ENCODE measurements at regions not wholly inside any gene's neighbourhood (a gene's known extent, or its start where the extent isn't known, plus 50 kb on each side); places are given as distances from the start of the nearest gene placed in this dataset.

DNA sequence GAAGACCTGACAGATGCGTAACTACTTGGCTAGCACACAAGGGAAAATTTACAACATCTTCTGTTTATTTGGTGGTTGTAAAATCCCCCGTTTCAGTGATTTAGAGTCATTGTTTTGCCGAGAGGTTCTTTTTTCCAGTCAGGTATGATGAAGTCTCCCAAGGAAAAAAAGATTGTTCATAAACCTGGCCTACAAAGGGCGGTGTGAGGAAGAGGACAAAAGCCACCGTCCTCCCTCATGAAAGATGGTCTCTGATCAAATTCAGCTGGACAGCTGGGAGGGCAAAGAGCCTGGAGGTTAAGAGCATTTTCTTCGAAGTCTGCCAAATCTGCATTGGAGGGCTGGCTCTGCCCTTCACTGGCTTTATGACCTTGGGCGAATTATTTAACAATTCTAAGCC lies 419.9 kb downstream of the HAPSTR1 start:
- Mint-ChIP-seq H3K9me3 (peaks cover 39% of the 10 kb centered on the region), H3K4me1 (ENCODE audit: low read depth) (no peaks in the 10 kb centered on the region), H3K4me3 (no peak overlapping the region), H3K27ac (no peak overlapping the region), H3K36me3 (ENCODE audit: low read depth) (no peaks in the 10 kb centered on the region), H3K27me3 (ENCODE audit: insufficient read depth) (no peaks in the 10 kb centered on the region)
- intact Hi-C loops (cut with micrococcal nuclease): no loop called here
- no peak for DNase-seq (ENCODE audit: low spot score)

DNA sequence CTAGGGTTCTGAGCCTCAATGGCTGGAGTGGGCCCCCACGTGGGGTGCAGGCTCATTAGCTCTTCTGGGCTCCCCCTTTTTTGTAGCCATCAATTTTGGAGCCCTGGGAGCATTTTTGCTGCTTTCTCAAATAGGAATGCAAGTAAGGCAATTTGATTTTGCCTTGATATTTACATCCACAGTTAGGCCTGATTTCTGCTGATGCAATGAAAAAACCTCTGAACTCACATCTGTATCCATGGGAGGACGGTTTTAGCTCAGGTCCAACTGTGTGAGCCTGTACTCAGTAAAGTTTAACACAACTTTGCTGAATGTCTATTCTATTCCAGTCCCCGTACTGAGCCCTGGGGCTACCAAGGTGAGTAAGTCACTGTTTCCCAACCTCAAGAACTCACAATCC lies 425.0 kb downstream of the HAPSTR1 start:
- intact Hi-C loops (cut with micrococcal nuclease): no loop called here

DNA sequence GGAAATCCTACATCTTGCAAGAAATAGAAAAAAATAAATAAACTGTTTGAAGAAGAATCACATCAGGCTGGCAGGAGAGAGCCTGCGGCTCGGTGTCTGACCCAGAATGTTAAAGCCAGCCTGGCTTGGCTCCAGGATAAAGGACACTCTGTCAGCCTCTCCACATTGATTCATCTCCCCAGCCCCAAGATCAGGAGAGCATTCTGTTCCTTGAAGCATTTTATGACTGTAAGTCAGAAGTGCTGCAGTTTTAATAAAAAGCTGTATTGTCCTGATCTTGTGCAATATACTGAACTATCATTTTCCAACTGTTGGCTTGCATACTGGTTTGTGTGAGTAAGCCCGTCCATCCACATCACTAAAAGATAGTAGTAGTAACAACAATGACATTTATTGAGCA lies 426.6 kb downstream of the HAPSTR1 start:
- H3K4me3 Mint-ChIP-seq: no peak overlapping the region
- H3K9me3 Mint-ChIP-seq: peaks cover 13% of the 10 kb centered on the region
- intact Hi-C loops (cut with micrococcal nuclease): no loop called here
- DNase-seq (ENCODE audit: low spot score): no peak
- no peaks in the 10 kb centered on the region for H3K27me3 Mint-ChIP-seq (ENCODE audit: insufficient read depth)
- H3K36me3 Mint-ChIP-seq (ENCODE audit: low read depth): no peaks in the 10 kb centered on the region
- no peaks in the 10 kb centered on the region for H3K4me1 Mint-ChIP-seq (ENCODE audit: low read depth)
- no peak overlapping the region for H3K27ac Mint-ChIP-seq

More for the DNA sequence above, 425.0 kb downstream of the HAPSTR1 start:
- no peak overlapping the region for H3K27ac Mint-ChIP-seq
- H3K36me3 Mint-ChIP-seq (ENCODE audit: low read depth): no peaks in the 10 kb centered on the region
- DNase-seq (ENCODE audit: low spot score): no peak
- H3K9me3 Mint-ChIP-seq: peaks cover 21% of the 10 kb centered on the region
- no peaks in the 10 kb centered on the region for H3K27me3 Mint-ChIP-seq (ENCODE audit: insufficient read depth)
- no peak overlapping the region for H3K4me3 Mint-ChIP-seq
- H3K4me1 Mint-ChIP-seq (ENCODE audit: low read depth): no peaks in the 10 kb centered on the region

DNA sequence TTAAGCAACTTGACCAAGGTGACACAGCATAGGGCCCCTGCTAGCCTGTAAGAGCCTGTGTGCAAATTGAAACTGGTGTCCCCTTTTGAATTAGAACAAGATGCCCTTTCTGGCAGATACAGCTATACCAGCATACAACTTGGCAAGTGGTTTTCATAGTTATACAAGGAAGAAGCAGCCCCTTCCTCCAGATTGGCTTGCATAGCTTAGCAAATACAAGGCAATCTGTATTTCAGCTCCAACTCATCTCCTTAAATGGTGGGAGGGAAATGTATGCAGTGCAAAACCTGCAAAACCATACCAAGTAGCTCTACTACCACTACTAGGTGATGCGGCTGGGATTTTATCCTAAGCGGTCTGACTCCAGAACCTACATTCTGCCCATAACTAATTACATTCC lies 427.1 kb downstream of the HAPSTR1 start:
- Mint-ChIP-seq H3K27me3 (ENCODE audit: insufficient read depth) (no peaks in the 10 kb centered on the region), H3K4me1 (ENCODE audit: low read depth) (no peaks in the 10 kb centered on the region), H3K4me3 (no peak overlapping the region), H3K9me3 (peaks cover 9% of the 10 kb centered on the region), H3K27ac (no peak overlapping the region), H3K36me3 (ENCODE audit: low read depth) (no peaks in the 10 kb centered on the region)
- intact Hi-C loops (cut with micrococcal nuclease): no loop called here
- no peak for DNase-seq (ENCODE audit: low spot score)

DNA sequence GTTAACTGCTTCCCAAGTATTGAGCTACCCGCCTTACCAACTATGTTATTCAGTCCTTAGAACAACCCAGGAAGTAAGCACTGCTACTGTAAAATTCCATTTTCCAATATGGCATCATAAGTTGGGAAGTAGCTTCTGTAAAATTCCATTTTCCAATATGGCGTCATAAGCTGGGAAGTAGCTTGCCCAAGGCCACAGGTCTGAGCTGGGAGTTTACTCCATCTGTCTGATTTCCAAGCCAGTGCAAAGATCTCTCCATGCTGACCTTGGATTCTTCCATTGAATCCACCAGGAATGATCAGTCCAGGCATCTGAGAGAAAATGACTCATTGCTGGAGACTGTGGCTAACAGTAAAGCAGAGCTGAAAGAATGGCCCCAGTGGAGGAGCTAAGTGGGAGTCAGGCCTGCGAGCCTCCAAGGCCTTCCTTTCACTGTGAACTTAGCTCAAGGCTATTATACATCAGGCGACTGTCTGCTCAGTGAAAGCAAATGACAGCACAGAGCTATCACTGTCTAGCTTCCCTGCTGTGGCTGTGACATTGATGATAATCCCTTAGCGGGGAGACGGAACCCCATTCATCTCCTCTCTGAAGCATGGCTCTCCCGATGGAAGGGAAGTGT lies 430.4 kb downstream of the HAPSTR1 start:
- intact Hi-C loops (cut with micrococcal nuclease): no loop called here

DNA sequence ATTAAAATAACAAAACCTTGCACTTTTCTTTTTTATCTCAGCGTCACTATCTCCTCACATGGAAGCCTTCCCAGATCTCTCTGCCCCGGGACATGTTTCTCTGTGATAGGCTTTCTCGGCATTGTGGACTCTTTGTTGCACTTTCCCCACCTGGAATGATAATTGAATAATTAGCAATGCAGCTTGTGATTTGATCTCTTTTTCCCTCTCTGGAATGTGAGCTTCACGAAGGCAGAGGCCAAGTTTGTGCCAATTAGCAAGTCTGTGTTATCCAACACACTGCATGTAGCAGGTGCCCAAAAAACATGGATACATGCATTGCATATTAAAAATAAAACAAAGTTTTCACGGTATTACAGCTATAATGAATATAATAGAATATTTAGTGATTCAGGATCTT lies 431.2 kb downstream of the HAPSTR1 start:
- no peak overlapping the region for H3K27ac Mint-ChIP-seq
- no peak for DNase-seq (ENCODE audit: low spot score)
- H3K27me3 Mint-ChIP-seq (ENCODE audit: insufficient read depth): no peaks in the 10 kb centered on the region
- no peaks in the 10 kb centered on the region for H3K4me1 Mint-ChIP-seq (ENCODE audit: low read depth)
- H3K9me3 Mint-ChIP-seq: peaks cover 28% of the 10 kb centered on the region
- no peaks in the 10 kb centered on the region for H3K36me3 Mint-ChIP-seq (ENCODE audit: low read depth)
- H3K4me3 Mint-ChIP-seq: no peak overlapping the region
- intact Hi-C loops (cut with micrococcal nuclease): no loop called here

More for the DNA sequence above, 430.4 kb downstream of the HAPSTR1 start:
- Mint-ChIP-seq H3K27me3 (ENCODE audit: insufficient read depth) (no peaks in the 10 kb centered on the region), H3K9me3 (peaks cover 25% of the 10 kb centered on the region), H3K4me1 (ENCODE audit: low read depth) (no peaks in the 10 kb centered on the region), H3K27ac (no peak overlapping the region), H3K36me3 (ENCODE audit: low read depth) (no peaks in the 10 kb centered on the region), H3K4me3 (no peak overlapping the region)
- DNase-seq (ENCODE audit: low spot score): no peak

DNA sequence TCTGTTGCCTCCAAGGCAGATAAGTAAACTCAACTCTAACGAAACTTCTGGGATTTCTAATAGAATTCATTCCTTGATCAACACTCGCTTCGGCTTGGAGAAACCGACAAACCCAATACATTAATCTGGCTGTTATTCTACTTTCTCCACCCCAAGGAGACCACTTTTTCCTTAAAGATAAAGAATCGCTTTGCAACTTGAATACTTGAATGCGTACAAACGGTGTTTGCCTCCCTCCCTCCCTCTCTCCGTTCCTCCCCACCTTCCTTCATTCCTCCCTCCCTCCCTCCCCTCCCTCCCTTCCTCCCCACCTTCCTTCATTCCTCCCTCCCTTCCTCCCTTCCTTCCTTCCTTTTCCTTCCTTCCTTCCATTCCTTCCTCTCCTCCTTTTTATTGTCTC lies 432.6 kb downstream of the HAPSTR1 start:
- H3K27me3 Mint-ChIP-seq (ENCODE audit: insufficient read depth): no peaks in the 10 kb centered on the region
- H3K27ac Mint-ChIP-seq: no peak overlapping the region
- no peak overlapping the region for H3K4me3 Mint-ChIP-seq
- intact Hi-C loops (cut with micrococcal nuclease): no loop called here
- no peaks in the 10 kb centered on the region for H3K4me1 Mint-ChIP-seq (ENCODE audit: low read depth)
- peaks cover 28% of the 10 kb centered on the region for H3K9me3 Mint-ChIP-seq
- H3K36me3 Mint-ChIP-seq (ENCODE audit: low read depth): no peaks in the 10 kb centered on the region
- DNase-seq (ENCODE audit: low spot score): no peak

DNA sequence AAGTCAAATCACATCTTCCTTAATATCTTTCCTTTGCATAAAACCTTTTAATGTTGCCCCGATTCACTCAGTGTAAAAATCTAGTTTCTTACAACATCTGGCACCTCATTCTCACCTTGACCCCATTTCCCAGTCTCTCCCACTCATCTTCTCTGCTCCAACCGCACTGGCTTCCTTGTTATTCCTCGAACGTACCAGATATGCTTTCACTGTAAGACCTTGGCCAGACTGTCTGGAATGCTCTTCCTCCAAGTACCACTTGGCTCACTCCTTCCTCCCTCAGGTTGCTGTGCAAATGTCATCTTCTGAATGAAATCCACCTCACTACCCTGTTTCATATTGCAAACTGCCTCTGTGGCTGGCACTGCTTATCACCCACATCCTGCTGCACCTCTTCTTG lies 433.6 kb downstream of the HAPSTR1 start:
- no peak for DNase-seq (ENCODE audit: low spot score)
- Mint-ChIP-seq H3K27ac (no peak overlapping the region), H3K9me3 (peaks cover 29% of the 10 kb centered on the region), H3K36me3 (ENCODE audit: low read depth) (no peaks in the 10 kb centered on the region), H3K4me3 (no peak overlapping the region), H3K27me3 (ENCODE audit: insufficient read depth) (no peaks in the 10 kb centered on the region), H3K4me1 (ENCODE audit: low read depth) (no peaks in the 10 kb centered on the region)
- intact Hi-C loops (cut with micrococcal nuclease): no loop called here

DNA sequence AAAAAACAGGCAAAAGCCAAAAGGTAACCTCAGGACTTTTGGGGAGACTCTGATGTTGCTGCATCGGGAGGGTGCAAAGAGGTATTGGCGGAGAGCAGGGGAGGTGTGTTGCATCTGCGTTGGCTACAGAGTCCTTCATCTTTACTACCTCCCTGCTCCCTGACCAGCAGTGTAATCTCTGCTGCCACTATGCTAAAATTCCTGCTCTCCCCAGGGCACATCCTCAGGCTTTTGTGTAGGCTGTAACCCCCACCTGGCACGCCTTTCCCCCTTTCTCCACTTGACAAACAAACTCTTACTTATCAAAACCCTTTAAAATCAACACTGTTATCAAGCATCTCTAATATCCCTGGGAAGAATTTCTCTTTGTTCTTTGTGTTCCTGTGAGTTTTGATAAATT lies 435.3 kb downstream of the HAPSTR1 start:
- Mint-ChIP-seq H3K27me3 (ENCODE audit: insufficient read depth) (no peaks in the 10 kb centered on the region), H3K27ac (no peak overlapping the region), H3K4me1 (ENCODE audit: low read depth) (no peaks in the 10 kb centered on the region), H3K4me3 (no peak overlapping the region), H3K9me3 (peaks cover 24% of the 10 kb centered on the region), H3K36me3 (ENCODE audit: low read depth) (no peaks in the 10 kb centered on the region)
- no peak for DNase-seq (ENCODE audit: low spot score)
- intact Hi-C loops (cut with micrococcal nuclease): no loop called here

DNA sequence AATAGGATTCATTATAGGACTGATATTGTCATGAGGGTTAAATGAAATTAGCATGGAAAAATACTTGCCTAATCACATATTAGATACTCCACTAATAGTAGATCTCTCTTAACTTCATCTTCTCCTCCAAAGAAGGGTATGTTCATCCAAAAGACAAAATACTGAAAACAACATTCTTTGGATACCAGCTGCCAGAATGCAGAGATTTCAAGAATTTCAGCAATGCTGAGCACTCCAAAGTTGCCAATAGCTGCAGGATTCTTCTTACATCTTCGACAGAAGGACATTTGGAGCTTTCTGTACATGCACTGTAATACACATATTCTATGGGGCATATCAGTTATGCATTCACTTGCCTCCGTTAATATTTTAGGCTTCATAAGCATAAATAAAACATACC lies 436.5 kb downstream of the HAPSTR1 start:
- H3K36me3 Mint-ChIP-seq (ENCODE audit: low read depth): no peaks in the 10 kb centered on the region
- DNase-seq (ENCODE audit: low spot score): no peak

DNA sequence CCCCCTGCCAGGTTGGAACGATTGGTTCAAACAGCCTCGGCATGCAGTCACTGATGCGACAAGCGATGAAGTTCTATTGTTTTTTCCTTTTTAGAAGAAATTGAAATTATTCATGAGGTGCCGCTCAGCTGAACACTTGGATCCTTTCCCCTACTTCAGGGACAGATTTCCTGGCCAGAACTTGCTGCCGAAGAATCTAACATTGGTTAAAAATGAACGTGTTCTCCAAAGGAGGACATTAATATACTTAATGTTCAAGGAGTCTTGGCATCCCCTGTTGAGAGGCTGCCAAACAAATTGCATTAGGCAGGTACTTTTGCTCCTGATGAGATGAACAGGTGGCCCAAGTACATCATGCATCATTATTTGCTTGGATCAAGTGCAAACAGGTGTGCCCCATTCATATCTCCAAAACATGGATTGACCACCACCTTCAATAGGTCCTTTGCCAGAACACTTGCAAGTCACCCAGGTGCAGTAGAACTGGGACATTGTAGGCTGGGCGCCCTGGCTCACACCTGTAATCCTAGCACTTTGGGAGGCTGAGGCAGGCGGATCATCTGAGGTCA lies 437.2 kb downstream of the HAPSTR1 start:
- H3K36me3 Mint-ChIP-seq (ENCODE audit: low read depth): no peaks in the 10 kb centered on the region
- peaks cover 34% of the 10 kb centered on the region for H3K9me3 Mint-ChIP-seq
- no peaks in the 10 kb centered on the region for H3K4me1 Mint-ChIP-seq (ENCODE audit: low read depth)
- no peaks in the 10 kb centered on the region for H3K27me3 Mint-ChIP-seq (ENCODE audit: insufficient read depth)
- no peak for DNase-seq (ENCODE audit: low spot score)
- intact Hi-C loops (cut with micrococcal nuclease): no loop called here
- H3K4me3 Mint-ChIP-seq: no peak overlapping the region
- no peak overlapping the region for H3K27ac Mint-ChIP-seq

More for the DNA sequence above, 436.5 kb downstream of the HAPSTR1 start:
- no peaks in the 10 kb centered on the region for H3K4me1 Mint-ChIP-seq (ENCODE audit: low read depth)
- intact Hi-C loops (cut with micrococcal nuclease): no loop called here
- H3K9me3 Mint-ChIP-seq: peaks cover 27% of the 10 kb centered on the region
- no peak overlapping the region for H3K27ac Mint-ChIP-seq
- no peak overlapping the region for H3K4me3 Mint-ChIP-seq
- no peaks in the 10 kb centered on the region for H3K27me3 Mint-ChIP-seq (ENCODE audit: insufficient read depth)

DNA sequence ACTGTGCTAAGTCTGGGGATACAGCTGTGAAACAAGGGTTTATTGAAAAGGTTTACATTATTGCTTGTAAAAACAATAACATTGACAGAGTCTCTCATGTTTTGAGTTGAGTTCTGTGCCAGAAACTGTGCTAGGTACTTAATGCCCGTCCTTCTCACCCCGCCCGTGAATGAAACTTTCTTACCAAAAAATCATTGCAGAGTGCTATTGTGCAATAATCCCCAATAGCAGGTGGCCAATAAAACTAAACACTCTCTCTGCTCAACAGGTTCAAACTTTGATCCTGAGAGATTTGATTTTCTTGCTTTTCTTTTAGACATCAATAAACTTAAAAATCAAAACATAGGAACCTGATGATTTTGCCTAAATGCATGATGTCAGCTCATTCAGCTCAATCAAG lies 441.6 kb downstream of the HAPSTR1 start:
- no peak for DNase-seq (ENCODE audit: low spot score)
- Mint-ChIP-seq H3K4me3 (no peak overlapping the region), H3K4me1 (ENCODE audit: low read depth) (no peaks in the 10 kb centered on the region), H3K27me3 (ENCODE audit: insufficient read depth) (no peaks in the 10 kb centered on the region), H3K9me3 (peaks cover 28% of the 10 kb centered on the region), H3K36me3 (ENCODE audit: low read depth) (no peaks in the 10 kb centered on the region), H3K27ac (no peak overlapping the region)
- intact Hi-C loops (cut with micrococcal nuclease): no loop called here

DNA sequence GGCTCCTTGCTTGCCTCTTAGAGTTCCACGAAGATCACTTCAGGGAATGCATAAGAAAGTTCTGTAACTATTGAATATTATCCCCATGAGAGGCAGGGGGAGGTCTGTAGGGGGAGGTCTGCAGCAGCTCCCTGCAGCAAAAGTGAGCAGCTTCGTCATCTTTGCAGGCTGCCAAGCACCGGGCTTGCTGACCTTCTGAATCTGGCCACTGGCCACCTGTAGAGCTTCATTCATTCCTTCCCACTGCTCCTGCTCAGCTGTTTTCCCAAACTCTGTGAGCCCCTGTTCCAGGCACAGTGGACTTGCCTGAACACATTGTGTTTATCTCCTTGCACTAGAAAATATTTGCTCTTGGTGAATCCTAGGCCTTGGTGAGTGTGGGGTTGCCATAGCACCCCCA lies 443.3 kb downstream of the HAPSTR1 start:
- H3K27me3 Mint-ChIP-seq (ENCODE audit: insufficient read depth): no peaks in the 10 kb centered on the region
- H3K9me3 Mint-ChIP-seq: peaks cover 28% of the 10 kb centered on the region
- H3K4me3 Mint-ChIP-seq: no peak overlapping the region
- H3K27ac Mint-ChIP-seq: no peak overlapping the region
- no peaks in the 10 kb centered on the region for H3K4me1 Mint-ChIP-seq (ENCODE audit: low read depth)
- no peak for DNase-seq (ENCODE audit: low spot score)
- intact Hi-C loops (cut with micrococcal nuclease): no loop called here
- H3K36me3 Mint-ChIP-seq (ENCODE audit: low read depth): no peaks in the 10 kb centered on the region

DNA sequence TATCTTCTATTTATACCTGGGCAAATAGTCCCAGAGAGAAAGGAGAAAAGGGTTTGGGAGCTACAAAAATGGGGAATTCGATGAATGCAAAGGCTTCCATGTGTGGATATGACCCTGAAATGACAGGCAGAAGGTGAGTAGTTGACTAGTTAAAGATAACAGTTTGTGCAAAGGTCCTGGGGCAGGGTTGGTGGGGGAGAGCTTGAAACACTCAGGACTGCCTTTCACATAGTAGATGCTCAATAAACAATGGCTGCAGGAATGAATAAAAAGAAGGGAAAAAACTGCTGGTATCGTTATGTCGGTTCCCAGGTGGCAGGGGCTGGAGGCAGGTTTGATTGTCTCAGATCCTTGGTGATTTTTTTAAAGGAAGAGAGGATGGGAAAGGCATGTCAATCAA lies 445.5 kb downstream of the HAPSTR1 start:
- no peaks in the 10 kb centered on the region for H3K4me1 Mint-ChIP-seq (ENCODE audit: low read depth)
- H3K4me3 Mint-ChIP-seq: no peak overlapping the region
- H3K36me3 Mint-ChIP-seq (ENCODE audit: low read depth): no peaks in the 10 kb centered on the region
- H3K27me3 Mint-ChIP-seq (ENCODE audit: insufficient read depth): no peaks in the 10 kb centered on the region
- peaks cover 25% of the 10 kb centered on the region for H3K9me3 Mint-ChIP-seq
- H3K27ac Mint-ChIP-seq: no peak overlapping the region
- intact Hi-C loops (cut with micrococcal nuclease): no loop called here
- no peak for DNase-seq (ENCODE audit: low spot score)
